Fibroblast of skin of right biceps (primary cell): ENCODE measurements at regions not wholly inside any gene's neighbourhood (a gene's known extent, or its start where the extent isn't known, plus 50 kb on each side); places are given as distances from the start of the nearest gene placed in this dataset.

Experiments used
- DNase-seq: peaks from one replicate; pipeline ENCODE4 v3.0.0-alpha.2; 2013

DNA sequence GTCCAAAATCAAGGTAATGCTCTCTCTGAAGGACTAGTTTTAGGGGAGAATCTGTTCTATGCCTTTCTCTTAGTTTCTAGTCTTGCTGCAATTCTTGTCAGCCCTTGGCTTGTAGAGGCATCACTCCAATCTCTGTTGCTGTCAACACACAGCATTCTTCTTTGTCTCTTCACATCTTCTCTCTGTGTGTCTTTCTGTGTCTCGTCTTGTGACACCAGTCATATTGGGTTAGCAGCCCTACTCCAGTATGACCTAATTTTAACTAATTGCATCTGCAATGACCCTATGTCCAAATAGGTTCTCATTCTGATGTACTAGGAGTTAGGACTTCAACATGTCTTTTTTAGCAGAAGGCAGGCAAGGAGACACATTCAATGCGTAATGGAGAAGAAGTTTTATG is 1110.6 kb downstream of the DTWD2 start:
- DNase-seq: no peak

DNA sequence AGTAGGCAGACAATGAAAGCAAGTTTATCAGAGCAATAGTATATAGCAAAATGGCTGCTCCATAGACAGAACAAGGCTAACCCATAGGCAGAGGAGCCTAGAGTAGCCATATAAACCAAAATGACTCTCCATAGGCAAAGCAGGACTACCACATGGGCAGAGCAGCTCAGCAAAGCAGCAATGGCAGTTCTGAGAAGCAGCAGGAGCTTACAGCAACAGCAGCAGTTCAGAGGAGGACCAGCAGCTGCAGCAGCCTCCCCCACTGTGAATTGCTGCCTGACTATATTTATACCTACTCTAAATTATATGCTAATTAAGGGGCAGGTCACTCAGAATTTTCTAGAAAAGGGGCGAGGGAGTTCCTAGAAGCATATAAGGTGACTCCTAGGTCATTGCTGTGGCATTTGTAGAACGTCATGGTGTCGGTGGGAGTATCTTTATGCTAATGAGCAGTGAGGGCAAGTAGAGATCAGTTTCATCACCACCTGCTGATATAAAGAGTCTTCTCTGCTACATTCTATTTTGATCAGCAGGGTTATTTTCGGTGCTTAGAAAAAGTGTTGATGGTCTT is 1115.5 kb downstream of the DTWD2 start:
- no peak for DNase-seq

- DNase-seq: no peak
Observed at GRCh38 chr5:117869596-117869995, 1118.8 kb downstream of the DTWD2 start.

DNA sequence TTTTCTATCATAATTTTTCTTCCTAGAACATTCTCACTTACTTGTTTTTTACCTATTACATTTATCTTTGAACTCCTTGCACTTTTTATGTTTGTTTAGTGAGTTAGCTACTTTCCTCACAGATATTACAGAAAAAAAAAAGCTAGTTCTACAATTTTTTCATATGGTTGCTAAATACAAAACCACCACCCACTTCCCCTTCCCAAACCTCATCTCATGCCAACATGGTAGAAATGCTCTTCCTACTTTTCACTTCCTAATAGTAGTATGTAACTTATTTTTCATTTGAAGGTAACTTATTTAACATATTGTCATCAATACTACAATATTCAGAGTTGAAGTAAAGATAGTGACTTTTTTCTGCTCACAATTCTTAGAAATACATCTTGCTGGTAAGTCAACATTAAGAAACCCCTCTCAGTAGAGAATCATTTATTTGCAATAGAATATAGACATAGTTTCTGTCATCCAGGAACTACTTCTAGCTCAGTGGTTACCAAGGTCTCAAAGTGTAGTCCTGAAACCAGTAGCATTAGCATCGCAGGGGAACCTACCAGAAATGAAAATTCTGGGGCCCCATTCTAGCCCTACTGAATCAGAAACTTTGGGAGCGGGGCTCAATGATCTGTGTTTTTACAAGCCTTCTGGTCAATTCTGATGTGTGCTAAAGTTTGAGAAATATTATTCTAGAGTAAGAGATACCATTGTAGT is 1124.6 kb downstream of the DTWD2 start:
- no peak for DNase-seq

GRCh38 chr5:117860550-117860949 is 1127.8 kb downstream of the DTWD2 start:
- no peak for DNase-seq

DNA sequence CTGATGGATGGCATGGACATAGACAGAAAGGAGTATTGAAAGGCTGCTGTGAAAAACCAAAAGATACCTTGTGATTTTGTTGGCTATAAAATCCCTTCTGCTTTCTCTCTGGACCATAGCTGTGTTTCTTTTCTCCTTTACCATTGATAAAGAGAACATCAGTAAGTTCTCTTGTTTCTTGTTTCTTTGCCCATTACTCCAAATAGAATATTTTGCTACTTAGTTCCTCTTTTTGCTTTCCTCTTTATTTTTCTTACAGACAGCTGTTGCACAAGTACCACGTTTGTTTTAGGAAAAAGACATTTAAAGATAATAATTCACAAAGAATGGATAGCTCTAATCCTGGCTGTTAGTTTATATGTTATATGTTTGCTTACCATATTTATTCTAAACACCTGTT is 1129.2 kb downstream of the DTWD2 start:
- no peak for DNase-seq

- DNase-seq: no peak
Observed at GRCh38 chr5:117856713-117857112, 1131.6 kb downstream of the DTWD2 start.

- DNase-seq: no peak
Observed at GRCh38 chr5:117837786-117838185, 1150.6 kb downstream of the DTWD2 start.

DNA sequence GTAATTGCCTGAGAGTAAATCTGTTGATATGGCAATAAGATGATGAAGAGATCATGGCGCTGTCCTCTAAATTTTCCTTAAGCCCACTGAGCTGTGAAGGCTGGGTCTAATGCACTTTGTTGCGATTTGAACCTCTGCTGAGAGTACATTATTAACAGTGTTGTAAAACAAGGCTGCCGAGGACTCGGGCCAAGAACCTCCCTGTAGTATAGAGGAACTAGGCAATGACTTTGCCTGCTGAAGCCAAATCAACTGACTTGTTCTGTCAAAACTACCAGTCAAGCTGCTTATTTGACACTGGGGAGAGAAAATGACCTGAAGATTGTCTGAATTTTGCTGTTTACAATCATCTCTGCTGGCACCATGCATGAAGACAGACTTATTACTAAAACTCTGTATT is 1154.7 kb downstream of the DTWD2 start:
- DNase-seq: no peak

- no peak for DNase-seq
Observed at GRCh38 chr5:117829646-117830045, 1158.7 kb downstream of the DTWD2 start.

- no peak for DNase-seq
Observed at GRCh38 chr5:117813850-117814249, 1174.5 kb downstream of the DTWD2 start.

GRCh38 chr5:117812861-117813260 is 1175.5 kb downstream of the DTWD2 start:
- peak; percentile 18 for DNase-seq

DNA sequence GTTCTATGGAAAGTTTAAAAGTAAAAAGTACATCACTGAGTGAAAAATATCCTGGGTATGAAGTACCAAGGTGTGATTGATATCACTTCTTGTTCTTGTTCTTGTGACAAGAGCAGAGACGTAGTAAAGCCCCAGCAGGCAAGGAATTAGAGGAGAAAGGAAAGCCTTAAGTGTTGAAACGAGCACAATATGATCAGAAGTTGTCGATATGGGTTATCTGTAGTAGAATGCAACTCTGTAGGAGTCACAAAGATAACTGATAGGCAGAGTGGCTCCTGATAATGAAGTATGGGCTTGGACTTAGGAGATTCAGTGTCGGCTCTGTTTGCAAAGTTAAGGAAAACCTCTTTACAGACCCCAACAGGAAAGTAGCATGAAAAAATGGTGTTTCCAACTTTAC is 1179.1 kb downstream of the DTWD2 start:
- DNase-seq: no peak

GRCh38 chr5:117805058-117805457 is 1183.3 kb downstream of the DTWD2 start:
- no peak for DNase-seq

DNA sequence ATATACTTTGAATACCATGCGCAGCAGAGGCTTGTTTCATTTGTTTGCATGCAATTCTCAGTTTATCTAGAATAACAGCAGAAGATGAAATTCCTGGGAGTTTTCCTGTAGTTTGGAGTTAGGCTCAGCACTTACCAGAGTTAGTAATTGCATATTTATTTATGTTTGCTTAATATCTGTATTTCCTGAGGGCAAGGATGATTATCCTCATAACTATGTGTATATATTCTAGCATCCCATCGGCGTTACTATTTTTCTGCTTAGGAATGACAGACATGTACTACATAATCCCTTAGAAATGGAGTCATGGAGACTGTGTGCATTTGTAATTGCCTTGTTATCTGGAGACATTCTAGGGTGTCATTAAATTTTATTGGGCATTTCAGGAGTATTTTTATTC is 1184.8 kb downstream of the DTWD2 start:
- peak; percentile 79 for DNase-seq

- DNase-seq: peak; percentile 16
Observed at GRCh38 chr5:117801583-117801982, 1186.8 kb downstream of the DTWD2 start.

- DNase-seq: peak; percentile 12
Observed at GRCh38 chr5:117800261-117800660, 1188.1 kb downstream of the DTWD2 start.

DNA sequence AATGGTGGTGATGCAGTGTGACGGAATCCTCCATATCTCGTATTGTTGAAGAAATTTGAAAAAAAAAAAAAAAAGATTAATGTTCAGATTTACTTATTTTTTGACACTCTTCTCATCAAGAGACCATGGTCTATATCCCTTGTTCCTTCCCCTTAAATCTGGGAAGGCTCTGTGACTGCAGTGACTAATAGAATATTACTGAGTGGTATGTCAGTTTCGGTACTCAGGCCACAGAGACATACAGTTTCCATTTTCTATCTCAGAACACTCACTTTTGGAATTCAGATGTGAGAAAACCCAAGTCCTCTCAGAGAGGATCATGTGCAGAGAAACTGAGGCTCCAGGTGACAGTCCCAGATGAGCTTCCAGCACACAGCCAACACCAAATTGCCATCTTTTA is 1193.5 kb downstream of the DTWD2 start:
- peak; percentile 23 for DNase-seq

DNA sequence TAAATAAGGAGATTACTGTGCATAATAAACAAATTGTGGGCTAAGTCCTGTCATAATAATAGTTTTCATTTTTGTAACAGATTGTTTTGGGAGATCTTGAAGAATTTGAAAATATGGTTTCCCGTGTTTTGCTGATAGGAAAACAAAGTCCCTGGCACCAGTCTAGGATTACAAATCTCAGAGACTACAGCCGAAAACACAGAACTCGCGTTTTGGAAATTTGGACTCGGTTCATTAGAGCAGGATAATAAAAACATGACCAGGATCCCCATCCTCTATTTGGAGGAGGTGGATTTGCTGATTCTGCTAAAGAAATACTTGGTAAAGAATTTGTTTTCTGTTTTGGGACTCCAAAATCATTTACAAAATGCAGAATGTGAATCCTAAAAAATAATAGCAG is 1194.4 kb downstream of the DTWD2 start:
- DNase-seq: no peak

- DNase-seq: peak; percentile 39
Observed at GRCh38 chr5:117792476-117792875, 1195.9 kb downstream of the DTWD2 start.

DNA sequence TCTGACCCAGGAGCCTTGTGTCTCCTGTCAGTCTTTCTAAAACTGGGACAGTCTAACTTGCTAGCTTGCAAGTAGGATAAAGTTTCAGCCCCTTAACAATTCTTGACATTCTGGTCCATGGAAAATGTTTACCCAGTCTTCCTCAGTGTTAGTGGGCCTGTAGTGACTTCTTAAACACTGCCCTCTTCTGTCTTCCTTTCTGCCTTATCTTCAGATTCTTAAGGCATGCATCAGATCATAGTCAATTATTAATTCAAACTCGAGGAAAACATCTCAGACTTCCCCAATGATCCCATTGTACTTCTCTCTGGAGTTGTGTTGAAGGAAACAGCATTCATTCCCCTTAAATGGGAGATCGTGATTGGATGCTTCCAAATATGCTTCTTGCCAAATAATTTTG is 1199.8 kb downstream of the DTWD2 start:
- DNase-seq: no peak

DNA sequence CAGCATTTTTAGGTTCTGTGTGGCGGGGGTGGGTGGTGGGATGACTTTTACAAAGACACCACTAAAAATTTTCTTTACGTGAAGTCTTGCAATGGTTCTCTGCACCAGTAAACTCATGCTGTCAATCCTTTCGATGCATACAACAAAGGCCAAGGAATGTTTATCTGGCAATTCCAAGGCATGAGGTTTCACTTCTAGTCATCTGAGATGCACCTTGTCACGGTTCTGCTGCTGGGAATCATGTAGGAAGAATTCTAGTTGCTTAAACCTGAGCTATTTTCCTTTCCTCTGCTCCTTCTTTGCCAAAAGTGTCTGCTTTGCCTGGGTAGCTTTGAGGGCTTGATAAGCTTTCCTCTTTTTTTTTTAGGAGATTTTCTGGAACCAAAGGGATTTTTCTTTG is 1204.5 kb upstream of the SEMA6A start:
- no peak for DNase-seq

DNA sequence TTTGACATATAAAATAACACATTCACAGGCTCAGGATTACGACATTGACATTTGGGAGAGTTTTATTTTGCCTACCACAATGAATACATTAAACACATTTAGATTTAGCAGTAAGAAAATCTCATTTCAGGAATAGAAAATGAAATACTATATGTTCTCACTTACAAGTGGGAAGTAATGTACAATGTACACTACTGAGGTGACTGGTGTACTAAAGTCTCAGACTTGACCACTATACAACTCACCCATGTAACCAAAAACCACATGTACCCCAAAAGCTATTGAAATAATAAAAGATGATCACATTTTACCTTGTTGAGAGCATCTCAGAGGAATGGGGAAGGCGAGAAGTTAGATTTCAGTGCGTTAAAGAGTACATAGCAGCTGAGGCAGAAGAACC is 1202.4 kb upstream of the SEMA6A start:
- no peak for DNase-seq

DNA sequence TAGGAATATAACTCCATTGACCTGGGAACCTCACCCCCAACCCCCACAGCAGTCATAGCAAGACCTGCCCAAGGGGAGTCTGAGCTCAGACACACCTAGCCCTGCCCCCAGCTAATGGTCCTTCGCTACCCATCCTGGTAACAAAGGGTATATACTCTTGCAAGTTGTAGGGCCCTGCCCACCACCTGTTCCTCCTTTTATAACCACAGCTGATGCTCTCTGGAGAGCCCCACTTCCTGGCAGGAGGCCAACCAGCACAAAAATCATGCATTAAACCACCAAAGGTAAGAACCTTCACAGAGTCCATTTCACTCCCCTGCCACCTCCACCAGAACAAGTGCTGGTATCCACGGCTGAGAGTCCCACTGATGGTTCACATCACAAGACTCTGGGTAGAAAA is 1195.3 kb upstream of the SEMA6A start:
- DNase-seq: no peak

DNA sequence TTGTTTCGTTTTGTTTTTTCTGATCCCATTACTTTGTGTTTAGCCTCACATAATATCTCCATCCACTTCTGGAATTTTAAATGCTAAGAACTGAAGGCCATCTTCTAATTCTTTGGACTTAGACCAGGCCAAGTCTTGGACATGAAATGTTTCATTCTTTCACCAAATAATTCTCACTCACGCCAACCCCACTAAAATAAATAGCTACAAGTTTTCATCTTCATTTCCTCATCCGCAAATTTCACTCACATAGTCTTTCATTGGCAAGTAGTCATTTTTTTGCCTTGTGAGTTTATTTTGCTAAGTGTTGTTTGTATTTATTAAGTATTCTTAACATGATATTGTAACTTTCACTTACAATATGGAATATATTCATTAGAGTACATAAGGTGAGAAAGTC is 1188.6 kb upstream of the SEMA6A start:
- DNase-seq: no peak
